ENCODE measurements at regions not wholly inside any gene's neighbourhood (a gene's known extent, or its start where the extent isn't known, plus 50 kb on each side); places are given as distances from the start of the nearest gene placed in this dataset.

GRCh38 chr3:194285024-194285849 lies 65.9 kb downstream of the CPN2 start:
- no peak for TF ChIP-seq CTCF (IDR thresholded peaks at IDR 0.05; ENCODE audit: insufficient read depth, low read length)
- TF ChIP-seq POLR2AphosphoS5 (IDR thresholded peaks at IDR 0.05; ENCODE audit: low read depth): no peak
- TF ChIP-seq, protein P1, sequence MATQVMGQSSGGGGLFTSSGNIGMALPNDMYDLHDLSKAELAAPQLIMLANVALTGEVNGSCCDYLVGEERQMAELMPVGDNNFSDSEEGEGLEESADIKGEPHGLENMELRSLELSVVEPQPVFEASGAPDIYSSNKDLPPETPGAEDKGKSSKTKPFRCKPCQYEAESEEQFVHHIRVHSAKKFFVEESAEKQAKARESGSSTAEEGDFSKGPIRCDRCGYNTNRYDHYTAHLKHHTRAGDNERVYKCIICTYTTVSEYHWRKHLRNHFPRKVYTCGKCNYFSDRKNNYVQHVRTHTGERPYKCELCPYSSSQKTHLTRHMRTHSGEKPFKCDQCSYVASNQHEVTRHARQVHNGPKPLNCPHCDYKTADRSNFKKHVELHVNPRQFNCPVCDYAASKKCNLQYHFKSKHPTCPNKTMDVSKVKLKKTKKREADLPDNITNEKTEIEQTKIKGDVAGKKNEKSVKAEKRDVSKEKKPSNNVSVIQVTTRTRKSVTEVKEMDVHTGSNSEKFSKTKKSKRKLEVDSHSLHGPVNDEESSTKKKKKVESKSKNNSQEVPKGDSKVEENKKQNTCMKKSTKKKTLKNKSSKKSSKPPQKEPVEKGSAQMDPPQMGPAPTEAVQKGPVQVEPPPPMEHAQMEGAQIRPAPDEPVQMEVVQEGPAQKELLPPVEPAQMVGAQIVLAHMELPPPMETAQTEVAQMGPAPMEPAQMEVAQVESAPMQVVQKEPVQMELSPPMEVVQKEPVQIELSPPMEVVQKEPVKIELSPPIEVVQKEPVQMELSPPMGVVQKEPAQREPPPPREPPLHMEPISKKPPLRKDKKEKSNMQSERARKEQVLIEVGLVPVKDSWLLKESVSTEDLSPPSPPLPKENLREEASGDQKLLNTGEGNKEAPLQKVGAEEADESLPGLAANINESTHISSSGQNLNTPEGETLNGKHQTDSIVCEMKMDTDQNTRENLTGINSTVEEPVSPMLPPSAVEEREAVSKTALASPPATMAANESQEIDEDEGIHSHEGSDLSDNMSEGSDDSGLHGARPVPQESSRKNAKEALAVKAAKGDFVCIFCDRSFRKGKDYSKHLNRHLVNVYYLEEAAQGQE (IDR thresholded peaks at IDR 0.05; ENCODE audit: insufficient replicate concordance, low read depth): no peak
- TF ChIP-seq SPI1 (IDR thresholded peaks at IDR 0.05; ENCODE audit: borderline replicate concordance, low read depth): no peak

Data from HL-60 (cell line).